Brain pericyte (primary cell): ENCODE measurements at regions not wholly inside any gene's neighbourhood (a gene's known extent, or its start where the extent isn't known, plus 50 kb on each side); places are given as distances from the start of the nearest gene placed in this dataset.

Experiments
- DNase-seq: peaks from one replicate; pipeline ENCODE4 v3.0.0-alpha.2; 2012; ENCODE audit warnings: low read depth, low spot score

DNA sequence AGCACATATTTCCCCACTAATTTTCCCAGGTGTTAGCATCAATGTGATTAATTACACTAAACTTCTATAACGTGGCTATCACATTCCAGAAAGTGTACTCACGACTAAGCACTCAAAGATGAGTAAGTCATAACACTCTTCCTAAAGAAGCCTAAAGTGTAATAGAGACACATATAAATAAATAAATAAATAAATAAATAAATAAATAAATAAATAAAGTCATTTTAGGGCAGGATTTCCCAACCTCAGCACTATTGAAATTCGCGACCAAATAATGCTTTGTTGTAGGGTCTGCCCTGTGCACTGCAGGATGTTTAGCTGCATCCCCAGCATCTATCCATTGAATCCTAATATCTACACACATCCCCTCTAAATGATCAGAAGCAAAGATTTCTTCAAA, 390.9 kb downstream of the CDH7 start:
- no peak for DNase-seq

- no peak for DNase-seq
Observed at GRCh38 chr18:66138642-66139041, 387.8 kb downstream of the CDH7 start.

- no peak for DNase-seq
Observed at GRCh38 chr18:66136039-66136438, 385.2 kb downstream of the CDH7 start.

DNA sequence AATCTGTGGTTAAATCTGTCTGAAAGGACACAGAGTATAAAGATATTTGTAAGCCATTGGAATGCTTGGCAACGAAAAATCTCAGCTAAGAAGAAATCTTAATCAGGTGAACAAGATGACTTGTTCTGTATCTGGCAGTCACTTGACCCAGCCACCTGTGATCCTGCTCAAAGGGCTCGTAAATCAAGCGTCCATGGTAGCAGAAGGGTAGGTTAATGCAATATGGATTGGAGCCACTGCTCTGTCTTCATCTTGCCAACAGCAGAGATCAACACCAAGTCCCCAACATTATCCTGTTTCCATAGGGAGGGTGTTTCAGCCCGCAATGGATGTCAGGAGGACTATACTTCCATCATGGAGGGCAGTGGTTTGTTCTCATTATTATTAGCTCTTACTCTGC, 378.4 kb downstream of the CDH7 start:
- DNase-seq = no peak

DNA sequence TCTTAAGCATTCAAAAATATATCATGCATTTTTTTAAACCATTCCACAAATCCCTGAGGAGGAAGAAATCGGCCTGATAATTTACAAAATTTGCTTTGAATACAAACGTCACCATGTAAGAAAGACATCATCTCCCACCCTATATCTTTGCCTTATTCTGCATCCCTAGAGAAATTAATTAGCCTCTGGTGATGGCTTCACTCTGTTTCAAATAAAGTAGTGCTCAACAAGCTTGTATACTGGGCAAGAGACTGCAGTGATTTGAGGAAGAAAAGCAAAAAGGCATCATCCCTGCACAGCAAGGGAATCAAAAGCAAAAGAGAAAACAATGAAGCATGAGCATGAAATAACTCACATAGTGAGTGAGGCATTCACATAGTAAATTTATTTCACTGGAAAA, 375.5 kb downstream of the CDH7 start:
- DNase-seq = no peak

GRCh38 chr18:66124394-66124793, 373.6 kb downstream of the CDH7 start:
- DNase-seq = no peak

- no peak for DNase-seq
Observed at GRCh38 chr18:66119347-66119746, 368.5 kb downstream of the CDH7 start.

- DNase-seq = no peak
Observed at GRCh38 chr18:66111018-66111417, 360.2 kb downstream of the CDH7 start.

- DNase-seq = no peak
Observed at GRCh38 chr18:66110607-66111006, 359.8 kb downstream of the CDH7 start.

- DNase-seq = no peak
Observed at GRCh38 chr18:66109981-66110380, 359.2 kb downstream of the CDH7 start.

DNA sequence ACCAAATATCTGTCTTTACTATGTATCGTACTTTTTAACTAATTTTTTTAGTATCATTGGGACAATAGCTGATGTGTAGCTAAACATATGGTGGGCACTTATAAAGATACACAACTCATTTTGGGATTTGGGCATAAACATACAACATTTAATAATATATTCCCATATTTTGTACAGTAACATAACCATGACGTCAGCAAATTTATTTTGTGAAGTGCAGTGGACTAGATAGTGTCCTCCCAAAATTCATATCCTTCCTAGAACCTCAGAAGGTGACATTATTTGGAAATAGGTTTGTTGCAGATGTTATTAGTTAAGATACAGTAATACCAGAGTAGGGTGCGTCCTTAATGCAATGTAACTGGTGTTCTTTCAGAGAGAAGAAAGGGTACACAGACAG, 356.7 kb downstream of the CDH7 start:
- DNase-seq = no peak

DNA sequence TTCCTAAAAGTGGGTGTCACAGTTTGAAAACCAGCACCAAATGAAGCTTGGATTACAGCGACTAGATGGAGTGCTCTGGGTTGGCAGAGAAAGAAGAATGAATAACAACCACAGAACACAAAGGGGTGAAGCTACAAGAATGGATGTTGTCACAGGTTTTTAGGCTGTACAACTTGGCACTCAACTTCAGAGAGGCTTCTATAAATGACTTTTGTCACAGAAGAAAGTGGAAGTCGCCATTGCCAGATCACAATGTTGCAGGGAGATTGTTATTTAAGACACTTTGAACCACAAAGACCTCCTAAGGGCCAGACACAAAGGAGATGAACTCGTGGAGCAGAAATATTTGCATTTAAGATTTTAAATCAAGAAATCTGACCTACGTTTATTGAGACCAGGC, 354.2 kb downstream of the CDH7 start:
- no peak for DNase-seq

GRCh38 chr18:66103550-66103949, 352.7 kb downstream of the CDH7 start:
- no peak for DNase-seq

DNA sequence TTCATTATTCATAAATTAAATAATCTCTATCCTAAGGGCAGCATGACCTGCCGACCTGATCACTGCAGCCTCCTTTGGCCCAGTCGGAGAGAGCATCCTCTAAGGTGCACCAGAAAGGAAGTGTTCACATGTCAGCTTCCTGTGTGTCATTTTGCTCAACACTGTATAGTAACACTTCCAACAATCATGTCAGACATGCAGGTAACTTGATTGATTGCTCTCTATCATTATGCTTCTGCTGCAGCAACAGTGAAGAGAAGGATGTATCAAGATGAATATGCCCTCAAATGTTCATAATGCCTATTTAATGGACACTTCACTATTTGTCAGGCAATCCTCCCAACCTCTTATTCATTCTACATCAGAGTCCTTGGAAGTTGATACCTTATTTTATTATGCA, 332.3 kb downstream of the CDH7 start:
- no peak for DNase-seq

DNA sequence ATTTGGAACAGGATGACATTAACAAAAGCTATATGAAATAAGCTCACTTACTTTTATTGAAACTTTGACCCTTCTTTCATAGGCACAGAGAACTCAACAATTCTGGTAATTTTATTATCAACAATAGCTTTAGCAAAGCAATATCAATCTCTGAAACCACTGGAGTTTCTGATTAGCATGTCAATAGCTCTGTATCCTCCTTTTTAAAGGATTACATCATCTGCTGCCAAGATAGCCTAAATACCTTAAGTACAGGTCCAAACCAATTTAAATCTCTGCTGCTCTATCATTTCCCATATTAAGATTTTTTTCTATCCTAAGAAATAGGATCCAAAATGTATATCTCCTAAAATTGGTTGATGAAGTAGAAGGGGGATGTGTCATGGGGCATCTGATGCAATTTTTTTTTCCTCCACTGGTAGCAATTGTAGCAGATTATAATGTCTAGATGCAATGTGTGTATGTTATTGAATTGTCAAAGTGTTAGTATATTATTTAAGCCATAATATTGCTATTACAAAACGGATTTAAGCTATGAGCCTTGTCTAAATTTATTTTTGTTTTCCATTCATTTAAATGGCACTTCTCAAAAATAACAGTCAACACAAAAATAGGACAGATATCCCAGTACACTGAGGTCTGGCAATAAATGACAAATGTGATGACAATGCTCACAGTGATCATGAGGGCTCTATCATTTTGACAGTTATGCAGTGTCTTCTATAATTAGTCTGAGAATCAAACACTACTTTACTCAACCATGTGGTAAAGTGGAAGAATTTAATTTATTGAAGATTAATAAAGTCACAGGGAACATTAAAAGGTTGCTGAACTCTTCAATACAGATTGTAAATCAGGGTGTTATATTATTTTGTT, 328.4 kb downstream of the CDH7 start:
- no peak for DNase-seq

DNA sequence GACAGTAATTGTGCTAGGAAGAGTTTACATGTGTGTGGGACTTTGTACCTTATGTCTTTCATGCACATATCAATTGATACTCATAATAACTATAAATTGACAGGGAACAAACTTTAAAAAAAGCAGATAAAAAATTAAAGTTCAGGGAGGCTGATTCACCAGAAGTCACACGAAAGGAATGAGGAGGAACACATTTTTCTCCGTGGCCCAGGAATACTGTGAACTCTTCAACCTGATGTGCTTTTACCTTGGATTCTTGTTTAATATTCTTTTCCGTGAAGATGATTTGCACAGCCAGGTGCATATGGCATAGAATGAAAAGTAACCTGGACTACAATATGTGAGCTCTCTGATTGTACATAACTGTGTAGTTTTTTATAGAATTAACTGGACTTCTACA, 326.3 kb downstream of the CDH7 start:
- DNase-seq = no peak

DNA sequence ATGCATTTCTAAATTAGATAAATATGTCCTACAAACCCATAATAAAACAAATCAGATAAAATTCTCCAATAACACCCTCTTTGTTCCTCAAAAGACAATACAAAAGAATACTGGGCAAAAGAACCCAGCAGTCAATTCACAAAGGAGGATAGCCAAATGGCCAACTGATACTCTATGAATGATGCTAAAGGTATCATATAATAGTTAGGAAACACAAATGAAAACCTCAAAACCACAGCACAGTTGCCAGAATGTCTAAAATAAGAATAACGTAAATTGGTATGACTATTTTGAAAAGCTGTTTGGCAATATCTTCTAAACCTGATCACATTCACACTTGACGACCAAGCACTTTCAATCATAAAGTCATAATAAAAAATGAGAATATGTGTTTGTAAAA, 315.4 kb downstream of the CDH7 start:
- no peak for DNase-seq

- no peak for DNase-seq
Observed at GRCh38 chr18:66048406-66048805, 297.6 kb downstream of the CDH7 start.

GRCh38 chr18:66046032-66046602, 295.3 kb downstream of the CDH7 start:
- no peak for DNase-seq

- DNase-seq = no peak
Observed at GRCh38 chr18:66043009-66043408, 292.2 kb downstream of the CDH7 start.

DNA sequence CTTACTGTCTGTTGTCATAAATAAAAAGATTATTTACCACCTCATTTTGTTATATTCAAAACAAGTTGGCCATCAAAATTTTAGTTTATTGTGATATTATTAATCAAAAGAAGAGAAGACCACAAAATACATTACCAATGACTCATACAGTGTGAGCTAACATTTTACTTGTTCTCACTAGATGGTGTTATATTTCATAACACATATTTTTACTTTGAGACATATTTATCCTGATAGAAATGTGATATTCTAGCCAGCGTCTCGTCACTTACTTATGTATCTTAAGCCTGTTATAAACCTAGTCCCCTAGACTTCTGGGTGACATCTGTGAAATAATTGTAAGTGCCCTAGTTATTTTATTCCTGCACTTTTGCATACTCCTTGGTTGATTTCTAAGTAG, 263.2 kb downstream of the CDH7 start:
- DNase-seq = no peak

GRCh38 chr18:66011916-66012315, 261.1 kb downstream of the CDH7 start:
- no peak for DNase-seq

DNA sequence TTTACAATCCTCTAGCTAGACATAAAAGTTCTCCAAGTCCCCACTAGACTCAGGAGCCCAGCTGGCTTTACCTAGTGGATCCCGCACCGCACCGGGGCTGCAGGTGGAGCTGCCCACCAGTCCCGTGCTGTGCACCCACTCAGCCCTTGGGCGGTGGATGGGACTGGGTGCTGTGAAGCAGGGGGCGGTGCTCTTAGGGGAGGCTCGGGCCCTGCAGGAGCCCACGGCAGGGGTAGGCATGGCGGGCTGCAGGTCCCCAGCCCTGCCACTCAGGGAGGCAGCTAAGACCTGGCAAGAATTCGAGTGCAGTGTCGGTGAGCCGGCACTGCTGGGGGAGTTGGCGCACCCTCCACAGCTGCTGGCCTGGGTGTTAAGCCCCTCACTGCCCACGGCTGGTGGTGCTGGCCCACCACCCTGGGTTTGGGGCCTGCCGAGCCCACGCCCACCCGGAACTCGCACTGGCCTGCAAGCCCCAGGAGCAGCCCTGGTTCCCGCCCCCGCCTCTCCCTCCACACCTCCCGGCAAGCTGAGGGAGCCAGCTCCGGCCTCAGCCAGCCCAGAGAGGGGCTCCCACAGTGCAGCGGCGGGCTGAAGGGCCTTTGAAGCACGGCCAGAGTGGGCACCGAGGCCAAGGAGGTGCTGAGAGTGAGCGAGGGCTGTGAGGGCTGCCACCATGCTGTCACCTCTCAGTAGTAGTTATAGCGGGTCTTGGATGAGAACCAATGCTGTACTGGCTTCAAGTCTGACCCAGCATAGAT, 255.2 kb downstream of the CDH7 start:
- peak; percentile 1 for DNase-seq
